AG08396 (cell line): ENCODE measurements at regions not wholly inside any gene's neighbourhood (a gene's known extent, or its start where the extent isn't known, plus 50 kb on each side); places are given as distances from the start of the nearest gene placed in this dataset.

Experiments used
- DNase-seq: peaks from one replicate; pipeline ENCODE4 v3.0.0; 2012; ENCODE audit warnings: low spot score, mixed read lengths

DNA sequence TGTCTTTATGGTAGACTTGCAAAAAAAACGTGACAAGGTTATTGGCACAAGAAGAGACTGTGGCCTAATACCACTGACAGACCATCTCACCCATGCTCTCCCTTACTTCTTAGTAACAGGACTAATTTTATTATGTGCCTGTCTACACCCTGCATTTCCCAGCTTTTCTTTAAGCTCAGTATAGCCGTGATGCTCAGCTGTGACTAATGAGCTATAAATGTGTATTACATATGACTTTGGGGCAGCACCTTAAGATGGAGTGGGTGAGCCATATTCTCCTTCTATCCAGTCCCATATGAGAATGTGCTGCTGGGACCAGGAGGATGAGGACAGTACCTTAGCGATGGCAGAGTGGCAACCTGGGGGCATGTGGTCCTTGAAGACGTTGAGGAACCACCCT, 293.5 kb downstream of the RNF144A start:
- no peak for DNase-seq

DNA sequence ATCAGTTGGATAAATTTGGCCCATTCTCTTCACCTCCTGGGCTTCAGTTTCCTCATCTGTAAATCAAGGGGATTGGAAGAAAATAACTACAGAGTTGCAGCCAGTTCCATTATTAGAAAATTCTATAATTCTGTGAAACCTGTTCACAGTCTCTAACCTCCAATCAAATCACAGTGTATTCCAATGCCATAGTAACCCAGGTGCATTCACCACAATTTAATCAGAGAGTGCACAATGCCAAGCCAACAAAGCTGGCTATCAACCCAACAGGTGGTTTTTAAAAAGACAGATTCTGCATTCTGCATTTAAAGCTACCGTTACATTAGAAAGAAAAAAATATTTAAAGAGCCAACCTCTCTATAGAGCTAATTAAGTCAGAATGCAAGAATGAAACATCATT, 308.6 kb downstream of the RNF144A start:
- no peak for DNase-seq

DNA sequence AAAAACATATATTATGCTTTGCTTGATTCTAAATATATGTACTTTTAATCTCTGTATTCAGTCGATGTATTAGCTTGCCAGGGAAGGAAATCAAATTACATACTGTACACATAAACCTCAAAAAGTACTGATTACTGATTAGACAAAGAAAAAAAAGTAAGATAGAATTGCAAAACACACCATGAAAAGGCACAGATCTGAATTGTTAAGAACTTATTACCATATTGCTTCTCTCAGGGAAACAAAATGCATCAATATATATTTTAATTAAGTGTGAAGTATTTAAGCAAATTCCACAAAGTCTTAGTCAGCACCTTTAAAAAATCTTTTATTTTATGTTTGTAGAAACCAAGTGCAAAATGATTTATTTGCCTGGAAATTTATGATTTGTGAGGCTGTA, 309.3 kb downstream of the RNF144A start:
- no peak for DNase-seq

DNA sequence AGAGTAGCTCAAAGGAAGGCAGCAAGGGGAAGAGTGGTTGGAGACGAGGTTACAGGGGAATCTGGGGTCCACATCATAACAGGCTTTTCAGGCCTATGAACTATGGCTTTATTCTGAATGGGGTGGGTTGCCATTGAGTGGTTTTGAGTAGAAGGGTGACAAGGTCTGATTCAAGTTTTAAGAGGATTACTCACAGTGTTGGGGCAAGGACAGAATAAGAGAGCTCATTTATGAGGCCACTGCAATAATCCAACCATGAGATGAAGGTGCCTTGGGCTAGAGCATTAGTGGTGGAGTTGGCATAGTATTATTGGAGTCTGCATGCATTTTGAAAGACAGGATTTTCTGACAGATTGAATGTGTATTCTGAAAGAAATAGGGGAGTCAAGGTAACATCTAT, 315.9 kb downstream of the RNF144A start:
- DNase-seq = no peak

DNA sequence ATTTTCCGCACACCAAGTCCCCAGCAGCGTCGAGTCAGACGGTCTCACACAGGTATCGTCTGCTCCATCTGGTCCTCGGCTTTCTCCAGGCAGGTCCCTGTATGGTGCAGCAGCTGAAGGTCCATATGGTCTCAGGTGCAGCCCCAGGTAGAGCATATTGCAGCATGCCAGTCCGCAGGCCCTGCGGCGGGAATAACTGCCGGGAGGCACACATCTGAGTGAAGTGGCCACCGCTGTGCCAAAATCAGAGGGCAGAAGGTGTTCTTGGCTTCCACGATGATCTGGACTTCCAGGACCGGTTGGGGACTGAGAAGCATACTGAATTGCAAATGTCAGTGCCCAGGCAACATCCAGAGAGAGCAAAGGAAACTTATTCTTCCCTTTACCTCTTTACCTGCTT, 320.3 kb downstream of the RNF144A start:
- no peak for DNase-seq

DNA sequence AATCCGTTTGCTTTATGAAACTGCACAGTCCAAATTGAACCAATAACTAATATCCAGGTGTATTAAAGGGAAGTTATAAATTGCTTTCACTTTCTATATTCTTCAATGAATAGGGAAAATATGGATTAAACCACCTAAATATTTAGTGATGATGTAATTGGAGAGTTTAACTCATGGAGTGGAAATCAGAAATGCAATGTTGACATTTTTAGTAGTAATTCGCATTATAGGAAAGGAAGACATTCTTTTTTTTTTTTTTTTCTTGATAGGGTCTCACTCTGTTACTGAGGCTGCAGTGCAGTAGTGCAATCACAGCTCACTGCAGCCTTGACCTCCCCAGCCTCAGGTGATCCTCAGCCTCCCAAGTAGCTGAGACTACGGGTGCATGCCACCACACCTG, 321.9 kb downstream of the RNF144A start:
- no peak for DNase-seq

DNA sequence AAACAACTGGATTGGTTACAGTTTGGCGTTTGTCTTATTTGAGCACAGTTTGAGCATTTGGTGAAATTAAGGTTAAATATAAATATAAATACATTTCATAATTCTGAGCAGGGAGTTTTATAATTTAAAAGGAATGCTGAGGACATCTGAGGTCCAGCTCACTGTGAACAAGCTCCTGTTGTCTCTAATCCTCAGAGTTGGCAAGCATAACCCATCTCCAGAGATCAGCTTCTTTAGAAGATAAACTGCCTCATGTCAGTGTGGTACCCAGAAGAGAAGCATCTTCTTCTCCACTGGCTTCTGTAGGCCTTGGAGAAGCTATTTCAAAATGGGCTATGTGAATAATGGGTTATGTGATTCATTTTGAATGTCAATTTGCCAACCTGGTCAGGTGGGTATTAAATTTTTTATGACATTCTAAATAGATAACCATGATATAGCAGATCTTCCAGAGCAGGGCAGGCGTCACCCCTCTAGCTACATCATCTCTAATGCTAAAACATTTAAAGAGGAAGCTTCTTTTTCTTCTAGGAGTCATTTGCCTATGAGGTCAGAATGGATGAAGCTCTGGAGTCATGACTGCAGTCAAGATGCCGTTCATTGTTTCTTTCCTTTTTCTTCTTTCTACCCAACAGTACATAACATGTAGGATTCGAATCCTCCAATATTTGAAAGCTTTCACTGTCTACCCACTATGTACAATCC, 324.0 kb downstream of the RNF144A start:
- DNase-seq = no peak

DNA sequence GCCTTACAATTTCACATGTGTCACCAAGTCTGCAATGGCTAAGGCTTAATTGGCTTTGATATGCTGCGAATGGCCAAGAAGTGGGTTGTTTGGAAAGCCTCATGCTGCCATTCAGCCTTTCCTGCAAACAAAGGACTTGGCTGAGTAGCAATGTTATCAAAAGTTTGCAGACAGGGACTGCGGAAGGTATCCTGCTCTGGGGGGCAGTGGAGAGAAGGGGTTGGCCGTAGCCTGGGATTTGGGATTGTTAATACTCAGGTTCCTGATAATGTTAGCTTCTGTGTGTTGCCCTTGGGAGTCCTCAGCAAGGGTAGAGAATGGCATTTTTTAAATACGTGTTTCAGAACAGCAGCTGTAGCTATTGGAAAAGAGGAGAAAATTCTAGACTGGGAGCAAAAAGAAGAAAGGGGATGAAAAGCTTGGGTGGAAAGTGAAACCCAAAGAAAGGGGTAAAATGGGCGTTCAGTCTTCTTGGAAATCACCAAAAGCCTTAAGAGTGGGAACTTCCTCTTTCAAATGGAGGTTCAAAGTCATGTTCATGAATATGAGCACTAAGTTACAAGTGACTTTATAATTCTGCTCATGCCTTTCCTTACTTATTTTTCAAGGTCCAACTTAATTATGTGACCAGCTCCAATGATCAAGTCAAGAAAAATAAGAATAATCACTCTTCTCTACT, 325.1 kb downstream of the RNF144A start:
- DNase-seq = no peak

DNA sequence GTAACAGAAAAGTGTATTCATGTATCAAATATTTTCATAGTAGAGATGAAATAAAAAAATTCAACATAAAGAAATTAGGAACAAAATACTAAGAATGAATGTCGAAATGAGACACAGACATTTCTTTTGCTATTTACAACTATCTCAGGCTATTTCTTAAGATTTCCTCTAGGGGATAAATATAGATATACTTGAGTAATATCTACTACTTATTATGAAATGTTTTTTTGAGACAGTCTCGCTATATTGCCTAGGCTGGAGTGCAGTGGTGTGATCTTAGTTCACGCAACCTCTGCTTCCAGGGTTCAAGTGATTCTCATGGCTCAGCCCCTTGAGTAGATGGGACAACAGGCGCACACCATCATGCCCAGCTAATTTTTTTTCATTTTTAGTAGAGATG, 326.1 kb downstream of the RNF144A start:
- DNase-seq = no peak

DNA sequence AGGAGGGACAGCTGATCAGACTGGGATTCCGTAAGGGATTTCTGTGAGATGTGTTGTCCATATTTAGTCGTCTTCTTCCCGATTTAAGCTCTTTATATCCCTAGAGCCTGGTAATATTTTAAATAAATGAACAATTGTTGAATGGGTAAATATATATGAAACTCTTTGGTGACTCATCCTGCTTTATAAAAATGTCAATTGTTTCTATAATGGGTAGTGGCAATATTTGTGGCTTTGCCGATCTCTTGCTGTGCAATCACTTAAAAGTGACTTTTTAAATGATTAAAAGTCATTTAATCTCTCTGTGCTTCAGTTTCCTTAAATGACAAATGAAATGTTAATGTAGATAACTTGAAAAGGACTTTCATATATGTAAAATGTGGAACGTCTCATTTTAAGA, 339.2 kb downstream of the RNF144A start:
- no peak for DNase-seq

DNA sequence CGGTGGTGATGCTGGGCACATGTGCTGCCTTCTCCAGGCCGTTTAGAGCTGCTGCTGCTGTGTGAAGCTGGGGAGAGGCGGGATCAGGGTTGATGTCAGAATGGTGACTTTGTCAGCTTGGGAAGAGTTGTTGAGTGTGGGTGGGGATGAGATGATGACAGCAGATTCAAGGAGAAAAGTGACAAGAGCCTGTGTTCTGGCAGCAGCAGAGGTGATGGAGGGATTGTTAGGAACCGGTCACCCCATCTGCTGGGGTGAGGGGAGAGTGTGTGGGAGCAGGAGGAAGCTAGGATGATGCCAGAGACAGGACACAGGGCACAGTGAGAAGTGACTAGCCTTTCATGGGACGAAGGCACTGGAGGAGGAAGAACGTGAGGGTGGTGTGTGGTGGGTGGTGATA, 345.5 kb downstream of the RNF144A start:
- DNase-seq = no peak

DNA sequence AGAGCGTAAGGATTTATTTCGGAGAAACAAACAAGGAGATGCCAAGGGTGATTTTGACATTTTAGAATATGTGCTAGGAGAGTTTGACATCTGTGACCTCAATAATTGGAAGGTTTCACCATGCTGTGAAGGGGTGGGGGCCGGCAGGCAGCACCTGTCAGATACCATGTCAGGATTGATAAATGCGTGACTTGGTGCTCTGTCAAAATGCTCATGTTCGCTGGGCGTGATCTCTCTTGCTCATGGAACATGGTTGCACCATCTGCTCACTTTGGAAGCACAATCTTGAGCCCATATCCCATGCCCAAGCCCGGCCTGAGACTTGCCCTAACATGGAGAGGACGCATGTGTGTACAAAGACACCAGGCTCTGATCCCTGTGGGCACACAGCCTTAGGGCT, 347.6 kb downstream of the RNF144A start:
- no peak for DNase-seq

DNA sequence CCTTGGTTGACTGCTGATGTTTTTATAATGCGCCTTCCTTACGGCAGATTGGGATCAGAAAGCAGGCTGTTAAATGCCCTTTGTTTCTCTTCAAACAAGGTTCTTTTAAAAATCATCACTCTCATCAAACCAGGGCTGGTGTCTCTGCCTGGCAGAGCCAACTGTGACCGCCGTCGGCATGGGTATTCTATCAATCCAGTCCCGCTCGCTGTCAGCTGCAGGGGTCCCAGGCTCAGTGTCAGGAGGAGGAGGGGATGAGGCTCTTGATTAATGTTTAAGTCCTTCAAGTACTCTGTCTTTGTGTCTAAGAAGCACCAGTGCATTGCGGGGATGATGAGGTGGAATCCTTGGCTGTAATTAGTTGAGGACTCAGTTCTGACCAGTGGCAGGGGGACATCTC, 348.1 kb downstream of the RNF144A start:
- DNase-seq = no peak

DNA sequence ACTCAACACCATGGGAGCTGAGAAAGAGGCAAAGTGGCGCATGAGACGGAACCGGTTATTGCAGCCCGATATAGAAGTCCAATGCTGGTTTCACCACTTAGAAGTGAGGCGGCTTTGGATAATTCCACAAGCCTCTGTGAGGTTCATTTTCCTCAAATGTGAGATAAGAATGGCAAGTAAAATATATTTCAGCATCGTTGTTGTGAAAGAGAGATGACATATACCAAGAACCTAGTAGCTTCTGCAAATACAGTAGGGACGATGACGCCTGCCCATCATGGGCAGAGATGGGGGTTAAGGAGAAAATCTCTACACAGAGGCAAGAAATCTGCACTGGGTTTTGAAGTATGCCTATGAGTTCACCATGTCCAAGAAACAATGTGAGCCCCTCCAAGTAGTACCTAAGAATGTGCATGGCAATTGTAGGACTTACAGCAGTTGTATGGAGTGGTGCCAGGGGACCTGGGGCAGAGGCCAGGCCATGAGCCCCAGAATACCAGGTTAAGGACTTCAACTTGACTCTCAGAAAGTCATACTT, 352.0 kb downstream of the RNF144A start:
- DNase-seq = no peak

DNA sequence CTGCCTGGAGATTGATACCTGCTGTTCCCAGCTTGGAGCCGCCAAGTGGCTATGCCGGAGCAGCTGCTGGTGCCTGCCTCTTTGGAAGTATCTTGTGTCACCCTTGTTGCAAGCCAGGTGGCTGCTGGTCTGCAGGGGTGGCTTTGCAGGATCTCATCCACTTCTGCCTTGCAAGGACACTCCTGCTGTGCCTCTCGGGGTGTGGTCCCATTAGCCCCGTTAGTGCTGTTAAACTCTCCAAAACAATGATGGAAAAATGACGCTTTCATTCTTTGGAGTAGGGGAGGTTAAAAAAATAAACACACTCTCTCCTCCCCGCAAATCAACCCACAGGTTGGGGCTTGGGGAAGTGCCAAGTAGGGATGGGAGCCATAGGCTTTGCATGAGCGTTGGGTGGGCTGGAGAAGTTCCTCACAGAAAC, 352.8 kb downstream of the RNF144A start:
- no peak for DNase-seq

DNA sequence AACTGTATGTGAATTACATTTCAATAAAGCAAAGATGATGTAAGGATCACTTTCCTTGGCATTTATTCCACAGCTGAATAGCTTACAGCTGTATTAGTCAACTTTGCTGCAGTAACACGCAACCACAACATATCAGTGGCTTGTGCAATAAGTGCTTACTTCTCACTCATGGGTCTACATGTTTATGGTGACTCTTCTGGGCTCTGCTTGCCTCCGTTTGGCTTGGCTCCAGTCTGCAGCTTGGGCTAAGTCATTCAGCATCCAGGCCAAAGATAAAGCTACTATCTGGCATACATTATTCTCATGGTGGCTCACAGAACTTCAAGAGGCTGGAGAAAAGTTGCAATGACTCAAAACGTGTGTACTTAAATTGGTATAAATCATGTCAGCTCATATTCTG, 355.0 kb downstream of the RNF144A start:
- DNase-seq = no peak

DNA sequence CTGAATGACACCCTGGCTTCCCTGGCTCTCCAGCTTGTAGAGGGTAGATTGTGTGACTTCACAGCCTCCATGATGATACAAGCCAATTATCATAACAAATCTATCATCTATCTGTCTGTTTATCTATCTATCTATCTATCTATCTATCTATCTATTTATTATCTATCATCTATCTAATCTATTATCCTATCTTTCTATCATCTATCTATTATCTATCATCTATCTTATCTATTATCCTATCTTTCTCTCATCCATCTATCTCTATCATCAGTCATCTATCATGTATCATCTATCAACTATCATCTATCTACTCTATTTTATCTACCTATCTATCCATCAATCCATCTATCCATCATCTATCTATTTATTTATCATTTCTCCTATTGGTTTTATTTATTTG, 361.8 kb downstream of the RNF144A start:
- no peak for DNase-seq

DNA sequence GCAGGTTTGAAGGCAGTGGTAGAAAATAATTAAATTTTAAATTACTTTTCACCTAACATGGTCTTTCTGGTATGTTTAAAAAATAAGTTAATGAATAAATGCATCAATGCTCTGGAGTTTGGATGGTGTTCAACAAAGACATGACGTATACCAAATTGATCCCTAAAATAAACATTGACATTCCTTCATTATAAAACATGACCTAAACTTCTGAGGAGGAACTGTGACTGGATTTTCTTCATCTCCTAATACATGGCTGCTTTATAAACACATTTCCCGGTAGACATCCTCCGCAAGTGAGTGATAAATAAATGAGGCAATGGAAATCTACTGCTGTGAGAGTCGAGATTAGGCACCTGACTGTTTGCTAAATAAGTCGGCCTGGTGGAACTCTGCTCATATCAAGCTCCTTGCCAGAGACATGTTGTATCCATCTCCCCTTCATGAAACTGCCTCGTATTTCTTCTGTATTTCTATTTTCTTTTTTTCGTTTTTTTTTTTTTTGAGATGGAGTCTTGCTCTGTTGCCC, 362.3 kb downstream of the RNF144A start:
- DNase-seq = no peak

DNA sequence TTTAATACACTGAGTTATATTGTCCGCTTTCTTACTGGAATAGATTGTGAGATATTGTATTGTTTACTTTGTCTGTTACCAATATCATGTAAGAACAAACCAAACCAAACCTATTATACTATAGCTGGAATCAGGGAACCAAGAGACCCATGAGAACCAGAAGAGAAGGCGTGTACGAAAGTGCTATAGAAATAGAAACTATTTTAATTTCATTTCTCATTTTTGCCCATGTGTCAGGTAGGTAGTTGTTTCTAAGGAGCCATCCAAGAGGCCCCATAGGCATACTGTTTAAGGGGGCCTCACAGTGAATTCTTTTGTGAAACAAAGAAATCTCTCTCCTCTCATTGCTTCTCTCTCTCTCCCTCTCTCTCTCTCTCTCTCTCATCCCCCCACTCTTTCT, 363.6 kb downstream of the RNF144A start:
- DNase-seq = no peak

DNA sequence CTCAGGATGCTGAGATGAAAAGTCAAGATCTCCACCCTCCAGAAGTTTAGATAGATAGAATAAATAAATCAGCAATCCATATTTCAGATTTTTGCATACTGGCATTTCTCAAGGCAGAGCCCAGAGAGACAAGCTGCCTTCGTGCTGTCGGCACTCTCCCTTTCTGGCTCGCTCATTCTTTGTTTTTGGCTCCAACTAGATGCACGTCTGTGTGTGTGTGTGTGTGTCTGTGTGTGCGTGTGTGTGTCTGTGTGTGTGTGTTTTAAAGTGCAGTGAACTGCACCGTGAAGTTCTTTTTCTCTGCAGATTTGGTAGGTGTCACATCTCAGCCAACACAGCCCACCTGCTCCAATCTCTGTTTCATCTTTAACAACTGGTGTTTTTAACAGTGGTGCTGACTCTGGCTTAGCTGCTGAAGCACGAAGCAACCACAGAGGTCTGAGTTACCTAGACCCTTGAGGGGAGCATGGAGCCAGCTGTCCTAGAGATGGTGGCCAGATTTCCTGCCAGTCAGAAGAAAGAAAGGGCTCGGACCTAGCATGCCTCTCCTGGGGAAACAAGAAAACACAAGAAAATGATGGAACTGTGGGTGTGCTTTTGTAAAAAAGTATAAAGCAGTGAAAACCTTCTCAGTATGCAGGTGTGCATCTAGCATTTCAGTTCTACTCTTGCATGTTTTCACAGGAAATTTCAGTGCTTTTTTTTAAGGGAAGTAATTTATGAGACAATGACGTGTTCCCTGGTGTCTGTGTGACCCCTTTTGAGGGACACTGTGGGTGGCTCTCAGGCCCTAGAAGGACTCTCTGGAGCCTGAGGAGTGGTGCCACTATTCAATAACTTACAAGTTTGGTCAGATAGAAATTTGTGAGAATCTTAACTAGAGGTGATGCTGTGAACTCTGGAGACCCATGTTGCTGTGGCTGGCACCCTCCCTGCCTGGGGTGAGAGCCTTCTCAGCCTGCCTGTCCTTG, 364.3 kb downstream of the RNF144A start:
- DNase-seq = no peak

DNA sequence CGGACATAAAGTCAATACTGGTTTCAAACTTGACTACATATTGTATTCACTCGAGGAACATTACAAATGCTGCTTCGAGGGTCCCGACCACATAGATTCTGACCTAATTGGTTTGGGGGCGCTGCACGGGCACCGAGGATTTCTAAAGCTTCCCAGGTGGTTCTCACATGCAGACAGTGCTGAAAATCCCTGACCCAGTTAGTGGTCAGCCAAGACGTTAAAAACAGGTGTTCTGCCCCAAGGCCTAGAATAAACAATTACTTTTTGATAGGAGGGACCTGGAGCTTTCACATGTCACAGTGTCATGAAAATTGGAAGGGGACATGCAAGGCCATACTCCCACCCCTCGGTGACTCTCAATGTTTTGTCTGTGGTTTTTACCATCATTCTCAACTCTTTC, 368.9 kb downstream of the RNF144A start:
- no peak for DNase-seq

DNA sequence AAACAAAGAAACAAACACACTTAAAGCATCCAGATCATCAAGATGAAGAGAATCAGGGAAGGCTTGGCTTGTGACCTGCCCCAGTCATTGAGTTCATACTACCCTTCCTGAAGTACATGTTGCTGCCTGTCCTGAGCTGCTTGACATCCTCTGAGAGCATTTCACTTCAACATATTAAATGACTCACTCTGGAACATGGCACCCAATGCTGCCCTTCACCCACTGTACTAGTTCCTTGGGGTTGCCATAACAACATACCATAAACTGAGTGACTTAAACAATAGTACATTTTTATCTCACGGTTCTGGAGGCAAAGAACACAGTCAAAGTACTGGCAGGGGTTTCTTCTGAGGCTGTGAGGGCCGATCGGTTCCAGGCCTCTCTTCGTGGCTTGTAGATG, 371.3 kb downstream of the RNF144A start:
- no peak for DNase-seq
